ENCODE measurements at regions not wholly inside any gene's neighbourhood (a gene's known extent, or its start where the extent isn't known, plus 50 kb on each side); places are given as distances from the start of the nearest gene placed in this dataset.

DNA sequence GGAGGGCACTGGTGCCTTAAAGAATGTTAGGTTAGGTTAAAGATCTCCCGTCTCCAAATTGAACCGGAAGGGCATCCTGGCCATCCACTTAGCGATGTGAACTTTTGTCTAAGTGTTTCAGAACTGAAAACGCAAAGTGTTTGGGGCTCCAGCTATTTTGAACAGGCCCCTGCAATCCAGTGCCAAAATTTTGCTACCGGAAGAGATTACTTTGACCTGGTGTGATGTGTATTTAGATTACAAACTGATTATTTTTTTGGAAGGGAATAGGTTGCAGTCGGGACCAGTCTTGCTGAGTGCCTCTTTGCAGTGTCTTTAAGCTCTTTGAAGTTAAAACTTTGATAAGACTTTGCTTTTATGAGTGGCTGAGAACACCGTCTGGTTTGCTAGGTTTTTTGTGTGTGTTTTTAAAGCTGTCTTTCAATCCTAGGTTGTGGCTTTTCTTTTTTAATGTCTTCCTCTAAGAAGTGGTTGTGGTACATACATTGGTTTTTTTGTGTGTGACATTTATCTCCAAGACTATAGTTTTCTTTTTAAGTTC, 179.6 kb downstream of the OR4M2 start:
- TF ChIP-seq ZNF274 (IDR thresholded peaks at IDR 0.05; ENCODE audit: low read length) (no peak), ZNF274 (tag by site-specific recombination; IDR thresholded peaks at IDR 0.05; ENCODE audit: borderline replicate concordance) (no peak), ZNF677 (tag by site-specific recombination; IDR thresholded peaks at IDR 0.05) (no peak)
